HCT116 (cell line): ENCODE measurements at regions not wholly inside any gene's neighbourhood (a gene's known extent, or its start where the extent isn't known, plus 50 kb on each side); places are given as distances from the start of the nearest gene placed in this dataset.

Experiments
- ATAC-seq: fragments of 200-7000 bp; cut with Tn5 transposase; 2 replicates; pipeline ENCODE4 v1.9.1; 2020; ENCODE audit warnings: mild to moderate bottlenecking, moderate library complexity
- BruUV-seq: library from RNA; stranded (reverse); fragments of 400-500 nt; replicated peaks from 2 replicates; lab custom pipeline; 2021; lab: Mats Ljungman, UMichigan
- CTCF ChIA-PET: fragments of 300-600 bp; sonication (Branson Sonifier 250); formaldehyde crosslinking; loops from one replicate; lab custom pipeline; 2021; ENCODE audit warnings: antibody characterized with exemption; lab: Charles Lee
- POLR2A ChIA-PET: fragments of 300-600, 350-600 bp; sonication (Branson Sonifier 250); formaldehyde crosslinking; loops from one replicate; lab custom pipeline; 2021; ENCODE audit warnings: antibody characterized with exemption; lab: Charles Lee
- RAD21 ChIA-PET, 2 experiments: fragments of 300-600 bp; sonication (Branson Sonifier 250); formaldehyde crosslinking; loops; one replicate each; lab custom pipeline; 2023; ENCODE audit warnings: low total read pairs in 2 of 2; ENCODE audit not compliant: uncharacterized antibody in 2 of 2, unreplicated experiment in 2 of 2, low non-redundant PET in 1 of 2; lab: Charles Lee
- DNase-seq: peaks from one replicate; pipeline ENCODE4 v3.0.0-alpha.2; 2010; ENCODE audit warnings: low read depth, low spot score
- H2AFZ ChIP-seq: fragments of 200-600 bp; shearing (Covaris generic), sonication (generic); 2 replicates; pipeline ENCODE4 v1.6.1; 2017; ENCODE audit warnings: low read depth, mixed run types, mixed read lengths, antibody characterized with exemption, low read length; ENCODE audit not compliant: poor library complexity, severe bottlenecking
- H3K27ac ChIP-seq: 2 replicates; pipeline ENCODE4 v1.5.1; 2012; ENCODE audit warnings: low read depth, low read length
- H3K27me3 ChIP-seq: fragments of 200-600 bp; sonication (generic); 2 replicates; pipeline ENCODE4 v1.6.1; 2016; ENCODE audit warnings: mixed run types, low read length, mixed read lengths; ENCODE audit not compliant: insufficient read depth
- H3K36me3 ChIP-seq, 2 experiments: fragments of 200-500 bp in 1 of 2; fragments of 200-600 bp in 1 of 2; sonication (Bioruptor generic) in 1 of 2; sonication (generic) in 1 of 2; 2 replicates each; pipeline versions ENCODE4 v1.5.1 to v1.6.1; 2014 to 2016; ENCODE audit warnings: low read length in 2 of 2, inconsistent platforms in 1 of 2, mixed read lengths in 1 of 2, mixed run types in 1 of 2; ENCODE audit not compliant: insufficient read depth in 2 of 2, control insufficient read depth in 1 of 2
- H3K4me1 ChIP-seq, 2 experiments: fragments of 200-600 bp in 1 of 2; sonication (generic) in 1 of 2; 2 replicates each; pipeline versions ENCODE4 v1.5.1 to v1.6.1; 2012 to 2017; ENCODE audit warnings: low read length in 2 of 2, inconsistent platforms in 1 of 2, mild to moderate bottlenecking in 1 of 2, mixed read lengths in 1 of 2, mixed run types in 1 of 2, moderate library complexity in 1 of 2; ENCODE audit not compliant: insufficient read depth in 2 of 2, control insufficient read depth in 1 of 2
- H3K4me2 ChIP-seq: fragments of 200-600 bp; sonication (generic); 2 replicates; pipeline ENCODE4 v1.6.1; 2017; ENCODE audit warnings: mixed run types, low read length, mixed read lengths
- H3K4me3 ChIP-seq, 2 experiments: fragments of 200-600 bp in 1 of 2; sonication (generic) in 1 of 2; replicated peaks in 1 of 2; 2 replicates each; pipeline ENCODE4 v1.5.1; 2011 to 2016; ENCODE audit warnings: low read length in 2 of 2, control low read depth in 1 of 2, low read depth in 1 of 2, mild to moderate bottlenecking in 1 of 2, mixed read lengths in 1 of 2, mixed run types in 1 of 2
- H3K79me2 ChIP-seq: fragments of 200-600 bp; sonication (generic); 2 replicates; pipeline ENCODE4 v1.6.1; 2017; ENCODE audit warnings: mild to moderate bottlenecking, mixed run types, low read length, moderate library complexity, mixed read lengths; ENCODE audit not compliant: insufficient read depth
- H3K9ac ChIP-seq: fragments of 200-600 bp; sonication (generic); 2 replicates; pipeline ENCODE4 v1.6.1; 2016; ENCODE audit warnings: low read length, mixed read lengths
- H3K9me2 ChIP-seq: fragments of 200-600 bp; sonication (generic), shearing (Covaris generic); 2 replicates; pipeline ENCODE4 v1.6.1; 2017; ENCODE audit warnings: mixed run types, mild to moderate bottlenecking, moderate library complexity; ENCODE audit not compliant: insufficient read depth
- H3K9me3 ChIP-seq, 2 experiments: fragments of 200-500 bp in 1 of 2; fragments of 200-600 bp in 1 of 2; sonication (Bioruptor generic) in 1 of 2; sonication (generic) in 1 of 2; 2 replicates each; pipeline ENCODE4 v1.6.1; 2014 to 2017; ENCODE audit warnings: low read length in 2 of 2, mixed read lengths in 2 of 2, inconsistent platforms in 1 of 2, low read depth in 1 of 2, mild to moderate bottlenecking in 1 of 2, mixed run types in 1 of 2, moderate library complexity in 1 of 2; ENCODE audit not compliant: control insufficient read depth in 1 of 2, insufficient read depth in 1 of 2
- H4K20me1 ChIP-seq: fragments of 200-600 bp; sonication (generic), shearing (Covaris generic); 2 replicates; pipeline ENCODE4 v1.6.1; 2017; ENCODE audit warnings: mixed run types, mild to moderate bottlenecking, moderate library complexity; ENCODE audit not compliant: insufficient read depth
- ATF3 ChIP-seq: IDR thresholded peaks from 2 replicates; pipeline ENCODE4 v1.6.1; 2012
- CBX3 ChIP-seq: IDR thresholded peaks from 2 replicates; pipeline ENCODE4 v1.6.1; 2012; ENCODE audit warnings: low read depth
- EZH2 ChIP-seq: fragments of 200-600 bp; sonication (generic); IDR thresholded peaks from 2 replicates; pipeline ENCODE4 v1.6.1; 2017; ENCODE audit warnings: antibody characterized with exemption, mixed run types
- POLR2A ChIP-seq: IDR thresholded peaks from 2 replicates; pipeline ENCODE4 v1.7.0; 2011; ENCODE audit warnings: borderline replicate concordance; ENCODE audit not compliant: insufficient read depth, insufficient read length; ENCODE audit errors: extremely low read depth
- RAD21 ChIP-seq: IDR thresholded peaks from 2 replicates; pipeline ENCODE4 v1.6.1; 2012; ENCODE audit warnings: low read depth, mild to moderate bottlenecking
- REST ChIP-seq: IDR thresholded peaks from 2 replicates; pipeline ENCODE4 v1.6.1; 2012; ENCODE audit warnings: low read depth
- SIN3A ChIP-seq: IDR thresholded peaks from 2 replicates; pipeline ENCODE4 v1.6.1; 2012; ENCODE audit warnings: low read depth
- SRF ChIP-seq: IDR thresholded peaks from 2 replicates; pipeline ENCODE4 v1.6.1; 2012; ENCODE audit warnings: low read depth
- TCF7L2 ChIP-seq: IDR thresholded peaks from 2 replicates; pipeline ENCODE4 v1.7.0; 2011; ENCODE audit warnings: borderline replicate concordance, inconsistent platforms; ENCODE audit not compliant: insufficient read depth, insufficient read length; ENCODE audit errors: extremely low read depth
- YY1 ChIP-seq: IDR thresholded peaks from 2 replicates; pipeline ENCODE4 v1.6.1; 2011; ENCODE audit warnings: low read length, low read depth, moderate library complexity, mild to moderate bottlenecking; ENCODE audit not compliant: insufficient replicate concordance; ENCODE audit errors: extremely low read depth
- ZFX ChIP-seq: fragments of 450-650 bp; IDR thresholded peaks from 2 replicates; pipeline ENCODE4 v1.6.1; 2017
- ZNF274 ChIP-seq: fragments of 200-500 bp; sonication (Bioruptor generic); IDR thresholded peaks from 2 replicates; pipeline ENCODE4 v1.6.1; 2014; ENCODE audit warnings: mild to moderate bottlenecking, low read depth, low read length, inconsistent platforms
- intact Hi-C: fragments of 100-400 bp; cut with micrococcal nuclease; formaldehyde crosslinking; loops from 2 replicates; pipeline ENCODE4 v1.10.0; 2022
- TF ChIP-seq, protein P1 (sequence below), 3 experiments: fragments of 200-600 bp in 1 of 3; sonication (generic) in 1 of 3; IDR thresholded peaks in 2 of 3; conservative IDR thresholded peaks in 1 of 3; 2 replicates each; pipeline ENCODE4 v1.5.1; 2012 to 2017; ENCODE audit warnings: low read depth in 2 of 3, low read length in 2 of 3, antibody characterized with exemption in 1 of 3, borderline replicate concordance in 1 of 3, control low read depth in 1 of 3, mild to moderate bottlenecking in 1 of 3, mixed read lengths in 1 of 3, mixed run types in 1 of 3, moderate library complexity in 1 of 3; ENCODE audit not compliant: insufficient read depth in 1 of 3
- TF ChIP-seq, protein P2 (sequence below): IDR thresholded peaks from 2 replicates; pipeline ENCODE4 v1.6.1; 2012

DNA sequence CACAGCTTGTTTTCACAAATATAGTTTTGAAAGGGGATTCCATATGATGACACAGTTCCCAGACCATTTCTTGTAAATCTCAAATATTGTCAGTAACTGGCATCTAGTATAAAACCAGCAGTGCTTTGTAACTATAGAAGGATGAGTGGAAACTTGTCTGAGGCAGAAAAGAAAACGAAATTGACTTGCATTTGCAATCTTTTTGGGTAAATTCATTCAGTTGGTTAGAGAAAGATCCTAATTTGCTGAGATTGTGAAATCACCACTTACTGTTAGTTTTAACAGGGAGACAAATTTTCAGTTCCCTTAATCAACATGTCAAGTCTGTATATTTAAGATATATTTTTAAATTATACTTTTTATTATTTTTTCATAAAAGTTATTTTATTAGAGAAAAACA lies 71.5 kb upstream of the VEGFC start:
- Histone ChIP-seq H3K27ac (no peak overlapping the region), H3K9me3 (no peaks in the 10 kb centered on the region), H4K20me1 (no peaks in the 10 kb centered on the region), H3K79me2 (no peaks in the 10 kb centered on the region), H3K27me3 (no peaks in the 10 kb centered on the region), H3K4me1 (no peaks in the 10 kb centered on the region), H3K4me2 (no peak overlapping the region), H3K4me3 (no peak overlapping the region), H2AFZ (no peak overlapping the region), H3K36me3 (no peaks in the 10 kb centered on the region), H3K9ac (no peak overlapping the region), H3K9me2 (no peaks in the 10 kb centered on the region)
- RAD21 ChIA-PET, result no interaction called here
- CTCF ChIA-PET, result no interaction called here
- ATAC-seq, result no peak
- no peak for TF ChIP-seq TCF7L2
- no peak for TF ChIP-seq ZFX
- BruUV-seq, result no TSS peak
- POLR2A ChIA-PET, result no interaction called here
- intact Hi-C loops, result no loop called here
- no peak for DNase-seq

GRCh38 chr4:176868676-176869075 lies 76.0 kb upstream of the VEGFC start:
- H3K27me3 ChIP-seq, result no peaks in the 10 kb centered on the region
- no peaks in the 10 kb centered on the region for H3K4me1 ChIP-seq
- no peak overlapping the region for H3K4me2 ChIP-seq
- no peaks in the 10 kb centered on the region for H3K9me3 ChIP-seq
- H3K9me2 ChIP-seq, result no peaks in the 10 kb centered on the region
- no peak overlapping the region for H2AFZ ChIP-seq
- RAD21 ChIA-PET, result no interaction called here
- no peak overlapping the region for H3K9ac ChIP-seq
- CTCF ChIA-PET, result no interaction called here
- ATAC-seq (no peak), DNase-seq (no peak)
- H3K27ac ChIP-seq, result no peak overlapping the region
- H4K20me1 ChIP-seq, result no peaks in the 10 kb centered on the region
- no TSS peak for BruUV-seq
- intact Hi-C loops, result no loop called here
- H3K79me2 ChIP-seq, result no peaks in the 10 kb centered on the region
- POLR2A ChIA-PET, result no interaction called here
- TF ChIP-seq EZH2 (no peak), ZFX (no peak), ATF3 (no peak), RAD21 (no peak), SIN3A (no peak), REST (no peak), POLR2A (no peak), YY1 (no peak), SRF (no peak), ZNF274 (no peak), CBX3 (no peak)
- TF ChIP-seq, protein P1, sequence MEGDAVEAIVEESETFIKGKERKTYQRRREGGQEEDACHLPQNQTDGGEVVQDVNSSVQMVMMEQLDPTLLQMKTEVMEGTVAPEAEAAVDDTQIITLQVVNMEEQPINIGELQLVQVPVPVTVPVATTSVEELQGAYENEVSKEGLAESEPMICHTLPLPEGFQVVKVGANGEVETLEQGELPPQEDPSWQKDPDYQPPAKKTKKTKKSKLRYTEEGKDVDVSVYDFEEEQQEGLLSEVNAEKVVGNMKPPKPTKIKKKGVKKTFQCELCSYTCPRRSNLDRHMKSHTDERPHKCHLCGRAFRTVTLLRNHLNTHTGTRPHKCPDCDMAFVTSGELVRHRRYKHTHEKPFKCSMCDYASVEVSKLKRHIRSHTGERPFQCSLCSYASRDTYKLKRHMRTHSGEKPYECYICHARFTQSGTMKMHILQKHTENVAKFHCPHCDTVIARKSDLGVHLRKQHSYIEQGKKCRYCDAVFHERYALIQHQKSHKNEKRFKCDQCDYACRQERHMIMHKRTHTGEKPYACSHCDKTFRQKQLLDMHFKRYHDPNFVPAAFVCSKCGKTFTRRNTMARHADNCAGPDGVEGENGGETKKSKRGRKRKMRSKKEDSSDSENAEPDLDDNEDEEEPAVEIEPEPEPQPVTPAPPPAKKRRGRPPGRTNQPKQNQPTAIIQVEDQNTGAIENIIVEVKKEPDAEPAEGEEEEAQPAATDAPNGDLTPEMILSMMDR (IDR thresholded peaks at IDR 0.05 in 2 of 3, conservative IDR thresholded peaks at IDR 0.05 in 1 of 3; ENCODE audit: borderline replicate concordance in 1 of 3, insufficient read depth in 1 of 3, low read depth in 2 of 3, low read length in 2 of 3), result no peak
- TF ChIP-seq, protein P2, sequence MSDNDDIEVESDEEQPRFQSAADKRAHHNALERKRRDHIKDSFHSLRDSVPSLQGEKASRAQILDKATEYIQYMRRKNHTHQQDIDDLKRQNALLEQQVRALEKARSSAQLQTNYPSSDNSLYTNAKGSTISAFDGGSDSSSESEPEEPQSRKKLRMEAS, result no peak
- TF ChIP-seq, all 23 proteins: peak for 0
- H3K4me3 ChIP-seq, result no peak overlapping the region
- H3K36me3 ChIP-seq, result no peaks in the 10 kb centered on the region
